ENCODE measurements at regions not wholly inside any gene's neighbourhood (a gene's known extent, or its start where the extent isn't known, plus 50 kb on each side); places are given as distances from the start of the nearest gene placed in this dataset.
"Not testable (repeated sequence)": the region's sequence is repeated elsewhere in the genome, so short reads cannot be mapped to it uniquely, and the experiment has no call there.

GRCh38 chr9:87338088-87338989 is 159.3 kb upstream of the DAPK1 start:
- no peak for DNase-seq

GRCh38 chr9:87340391-87340790 is 157.3 kb upstream of the DAPK1 start:
- no peak for DNase-seq

- no peak for DNase-seq
Observed at GRCh38 chr9:87342743-87343142, 154.9 kb upstream of the DAPK1 start.

- no peak for DNase-seq
Observed at GRCh38 chr9:87343816-87344430, 153.7 kb upstream of the DAPK1 start.

GRCh38 chr9:87346061-87346665 is 151.5 kb upstream of the DAPK1 start:
- no peak for DNase-seq

GRCh38 chr9:87350915-87351314 is 146.8 kb upstream of the DAPK1 start:
- DNase-seq: no peak

GRCh38 chr9:87353301-87353700 is 144.4 kb upstream of the DAPK1 start:
- no peak for DNase-seq

GRCh38 chr9:87354147-87354546 is 143.5 kb upstream of the DAPK1 start:
- no peak for DNase-seq

- DNase-seq: no peak
Observed at GRCh38 chr9:87357600-87357999, 140.1 kb upstream of the DAPK1 start.

GRCh38 chr9:87359264-87359663 is 138.4 kb upstream of the DAPK1 start:
- DNase-seq: no peak

- DNase-seq: no peak
Observed at GRCh38 chr9:87359958-87360601, 137.6 kb upstream of the DAPK1 start.

GRCh38 chr9:87370049-87370685 is 127.5 kb upstream of the DAPK1 start:
- no peak for DNase-seq

- DNase-seq: no peak
Observed at GRCh38 chr9:87371795-87372355, 125.8 kb upstream of the DAPK1 start.

- no peak for DNase-seq
Observed at GRCh38 chr9:87372356-87372851, 125.3 kb upstream of the DAPK1 start.

GRCh38 chr9:87374023-87374919 is 123.4 kb upstream of the DAPK1 start:
- DNase-seq: not testable (repeated sequence)

GRCh38 chr9:87375397-87376073 is 122.1 kb upstream of the DAPK1 start:
- DNase-seq: no peak

GRCh38 chr9:87378676-87379075 is 119.0 kb upstream of the DAPK1 start:
- no peak for DNase-seq

- DNase-seq: no peak
Observed at GRCh38 chr9:87379300-87379699, 118.4 kb upstream of the DAPK1 start.

- DNase-seq: no peak
Observed at GRCh38 chr9:87381050-87381711, 116.5 kb upstream of the DAPK1 start.

GRCh38 chr9:87381746-87382145 is 115.9 kb upstream of the DAPK1 start:
- no peak for DNase-seq
